ENCODE measurements at regions not wholly inside any gene's neighbourhood (a gene's known extent, or its start where the extent isn't known, plus 50 kb on each side); places are given as distances from the start of the nearest gene placed in this dataset.

DNA sequence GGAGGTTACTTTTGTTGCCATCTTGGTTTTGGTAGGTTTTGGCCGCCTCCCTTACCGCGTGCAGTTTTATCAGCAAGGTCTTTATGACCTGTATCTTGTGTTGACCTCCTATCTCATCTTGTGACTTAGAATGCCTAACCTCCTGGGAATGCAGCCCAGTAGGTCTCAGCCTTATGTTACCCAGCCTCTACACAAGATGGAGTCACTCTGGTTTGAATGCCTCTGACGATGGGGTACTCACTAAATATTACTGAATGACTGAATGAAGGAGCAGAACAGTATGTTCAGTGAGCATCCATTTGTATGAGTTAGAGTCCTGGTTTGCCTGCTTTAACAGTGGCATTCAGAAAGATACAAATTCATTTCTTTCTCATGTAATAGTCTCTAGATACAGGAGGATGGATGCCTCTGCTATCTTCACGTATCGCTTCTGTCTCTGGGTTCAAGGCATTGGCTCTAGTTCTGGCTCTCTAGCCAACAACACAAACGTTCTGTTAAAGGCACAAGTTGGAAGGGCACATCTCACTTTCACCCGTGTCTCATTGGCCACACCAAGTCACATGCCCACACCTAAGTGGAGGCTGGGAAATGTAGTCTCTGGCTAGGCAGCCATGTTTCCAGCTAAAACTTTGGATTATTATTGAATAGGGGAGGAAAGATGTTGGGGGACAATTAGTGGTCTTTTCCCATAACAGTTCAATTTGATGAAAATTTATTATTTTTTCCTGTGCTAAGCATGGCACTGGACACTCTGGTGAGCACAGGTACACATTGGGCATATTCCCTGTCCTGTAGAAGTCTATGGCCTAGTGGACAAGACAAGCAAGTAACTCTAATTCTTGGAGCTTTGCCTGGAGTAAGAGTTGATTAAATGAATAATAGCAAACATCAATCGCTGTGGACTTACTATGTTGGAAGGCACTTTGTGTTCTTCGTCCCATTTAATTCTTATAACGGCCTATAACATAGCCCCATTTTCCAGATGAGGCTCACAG lies 75.2 kb upstream of the RPH3A start:
- TF ChIP-seq ZNF274 (IDR thresholded peaks at IDR 0.05; ENCODE audit: low read depth, low read length) (no peak), SUZ12 (IDR thresholded peaks at IDR 0.05; ENCODE audit: extremely low read depth, insufficient read depth, insufficient read length) (no peak)
